Left lung (tissue), 4 donors: ENCODE measurements at regions not wholly inside any gene's neighbourhood (a gene's known extent, or its start where the extent isn't known, plus 50 kb on each side); places are given as distances from the start of the nearest gene placed in this dataset.
A peak's percentile ranks its signal among the peaks of the same experiment; 100 is the strongest.
"Not testable (repeated sequence)": the region's sequence is repeated elsewhere in the genome, so short reads cannot be mapped to it uniquely, and the experiment has no call there.

Experiments used
- ATAC-seq: fragments of 200-7000 bp; cut with Tn5 transposase; one replicate; pipeline ENCODE4 v1.9.1; 2020; ENCODE audit warnings: moderate library complexity
- DNase-seq, 4 donors: peaks; one replicate each; pipeline ENCODE4 v3.0.0-alpha.2; 2013 to 2020
- H3K27ac ChIP-seq, 2 donors: fragments of 200-600 bp; sonication (generic) in 1 of 2; one replicate each; pipeline versions ENCODE4 v1.5.0 to v1.8.0; 2020 to 2021
- H3K27me3 ChIP-seq, 2 donors: fragments of 200-600 bp; sonication (generic) in 1 of 2; one replicate each; pipeline versions ENCODE4 v1.5.0 to v1.8.0; 2020 to 2021
- H3K36me3 ChIP-seq, 2 donors: fragments of 200-600 bp; sonication (generic) in 1 of 2; one replicate each; pipeline versions ENCODE4 v1.5.0 to v1.8.0; 2020 to 2021
- H3K4me1 ChIP-seq, 2 donors: fragments of 200-600 bp; one replicate each; pipeline ENCODE4 v1.8.0; 2021
- H3K4me3 ChIP-seq, 2 donors: fragments of 200-600 bp; sonication (generic) in 1 of 2; one replicate each; pipeline versions ENCODE4 v1.5.0 to v1.8.0; 2020 to 2021; ENCODE audit warnings: mild to moderate bottlenecking in 1 of 2
- H3K9me3 ChIP-seq, 2 donors: fragments of 200-600 bp; sonication (generic) in 1 of 2; one replicate each; pipeline versions ENCODE4 v1.5.0 to v1.8.0; 2020 to 2021
- intact Hi-C, 2 donors: fragments of 100-400 bp; cut with DNase I; formaldehyde crosslinking; loops; one replicate each; pipeline versions ENCODE4 v1.11.2 to v1.14.2; 2022
- TF ChIP-seq, protein P1 (sequence below), 2 donors: fragments of 200-600 bp; sonication (generic) in 1 of 2; IDR thresholded peaks; one replicate each; pipeline versions ENCODE4 v1.5.0 to v1.8.0; 2021; ENCODE audit warnings: antibody characterized with exemption in 2 of 2
- donor health status: DM: no; HTN: yes; CAD: no.
- donor health status: DM: no; HTN: no; CAD: no.

DNA sequence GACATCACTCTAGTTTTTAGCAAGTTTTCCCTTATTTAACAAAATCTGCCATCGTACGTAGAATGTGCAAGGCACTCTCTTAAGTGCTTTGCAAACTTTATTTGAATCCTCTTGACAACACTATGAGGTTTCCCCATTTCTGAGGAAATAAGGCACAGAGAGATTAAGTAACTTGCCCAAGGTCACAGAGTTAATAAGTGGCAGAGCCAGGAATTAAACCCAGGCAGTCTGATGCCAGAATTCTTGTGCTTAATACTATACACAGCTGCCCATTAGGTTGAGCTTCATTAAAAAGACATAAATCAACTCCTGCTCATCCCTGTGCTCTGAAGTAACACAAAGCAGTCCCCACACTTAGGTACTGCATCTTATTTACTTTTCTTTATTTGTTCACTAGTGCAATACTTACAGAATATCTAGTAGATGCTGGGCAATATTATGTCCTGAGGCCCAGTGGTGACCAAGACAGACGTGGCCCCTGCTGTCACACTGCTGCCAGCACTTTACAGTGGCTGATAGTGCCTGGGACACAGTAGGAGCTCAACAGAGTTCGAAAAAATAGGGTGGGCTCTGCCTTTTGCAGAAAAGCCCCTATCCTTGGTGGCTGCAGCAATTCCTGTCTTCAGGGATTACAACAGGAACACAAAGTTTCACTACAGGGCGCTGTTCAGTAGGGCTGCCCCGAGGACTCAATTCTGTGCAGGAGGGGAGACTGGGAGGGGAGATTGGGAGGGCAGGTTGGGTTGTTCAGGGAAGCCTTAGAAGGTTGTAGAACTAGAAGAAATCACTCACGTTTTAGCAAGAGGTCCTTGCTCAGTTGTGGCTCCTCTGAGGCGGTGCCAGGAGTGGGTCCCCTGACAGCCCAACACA lies 138.3 kb upstream of the TPM1 start:
- H3K27ac ChIP-seq, result no peak overlapping the region
- TF ChIP-seq, protein P1, sequence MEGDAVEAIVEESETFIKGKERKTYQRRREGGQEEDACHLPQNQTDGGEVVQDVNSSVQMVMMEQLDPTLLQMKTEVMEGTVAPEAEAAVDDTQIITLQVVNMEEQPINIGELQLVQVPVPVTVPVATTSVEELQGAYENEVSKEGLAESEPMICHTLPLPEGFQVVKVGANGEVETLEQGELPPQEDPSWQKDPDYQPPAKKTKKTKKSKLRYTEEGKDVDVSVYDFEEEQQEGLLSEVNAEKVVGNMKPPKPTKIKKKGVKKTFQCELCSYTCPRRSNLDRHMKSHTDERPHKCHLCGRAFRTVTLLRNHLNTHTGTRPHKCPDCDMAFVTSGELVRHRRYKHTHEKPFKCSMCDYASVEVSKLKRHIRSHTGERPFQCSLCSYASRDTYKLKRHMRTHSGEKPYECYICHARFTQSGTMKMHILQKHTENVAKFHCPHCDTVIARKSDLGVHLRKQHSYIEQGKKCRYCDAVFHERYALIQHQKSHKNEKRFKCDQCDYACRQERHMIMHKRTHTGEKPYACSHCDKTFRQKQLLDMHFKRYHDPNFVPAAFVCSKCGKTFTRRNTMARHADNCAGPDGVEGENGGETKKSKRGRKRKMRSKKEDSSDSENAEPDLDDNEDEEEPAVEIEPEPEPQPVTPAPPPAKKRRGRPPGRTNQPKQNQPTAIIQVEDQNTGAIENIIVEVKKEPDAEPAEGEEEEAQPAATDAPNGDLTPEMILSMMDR (IDR thresholded peaks at IDR 0.05), result no peak
- intact Hi-C loops, result no loop called here
- H3K4me3 ChIP-seq, result no peak overlapping the region
- no peaks in the 10 kb centered on the region for H3K9me3 ChIP-seq
- H3K27me3 ChIP-seq, result no peaks in the 10 kb centered on the region
- ATAC-seq (no peak), DNase-seq (no peak)
- H3K36me3 ChIP-seq, result no peaks in the 10 kb centered on the region
- peaks cover 0 to 8% of the 10 kb centered on the region in 2 donors for H3K4me1 ChIP-seq

DNA sequence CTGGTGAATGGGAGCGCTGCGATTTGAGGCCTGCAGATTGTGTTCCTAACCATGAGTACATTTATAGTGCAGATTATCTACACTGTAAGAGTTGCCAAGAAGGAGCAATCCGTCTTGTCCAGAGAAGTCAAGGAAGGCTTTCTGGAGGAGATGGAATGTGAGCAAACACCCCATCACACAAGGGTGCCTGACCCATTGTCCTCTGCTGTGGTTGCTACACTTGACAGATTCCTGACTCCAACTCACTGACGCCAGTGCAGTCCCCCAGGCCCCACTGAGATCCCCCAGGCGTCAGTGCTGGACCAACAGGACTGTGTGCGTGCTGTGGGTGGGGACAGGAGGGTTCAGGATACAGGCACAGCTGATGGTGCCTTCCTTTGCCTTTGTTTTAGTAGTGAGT lies 135.9 kb upstream of the TPM1 start:
- H3K36me3 ChIP-seq, result no peaks in the 10 kb centered on the region
- no peak for ATAC-seq
- H3K9me3 ChIP-seq, result no peaks in the 10 kb centered on the region
- TF ChIP-seq, protein P1 (IDR thresholded peaks at IDR 0.05), result no peak
- no peaks in the 10 kb centered on the region for H3K4me1 ChIP-seq
- H3K27me3 ChIP-seq, result no peaks in the 10 kb centered on the region
- DNase-seq, result no peak
- intact Hi-C loops, result no loop called here
- H3K27ac ChIP-seq, result no peak overlapping the region
- no peak overlapping the region for H3K4me3 ChIP-seq

DNA sequence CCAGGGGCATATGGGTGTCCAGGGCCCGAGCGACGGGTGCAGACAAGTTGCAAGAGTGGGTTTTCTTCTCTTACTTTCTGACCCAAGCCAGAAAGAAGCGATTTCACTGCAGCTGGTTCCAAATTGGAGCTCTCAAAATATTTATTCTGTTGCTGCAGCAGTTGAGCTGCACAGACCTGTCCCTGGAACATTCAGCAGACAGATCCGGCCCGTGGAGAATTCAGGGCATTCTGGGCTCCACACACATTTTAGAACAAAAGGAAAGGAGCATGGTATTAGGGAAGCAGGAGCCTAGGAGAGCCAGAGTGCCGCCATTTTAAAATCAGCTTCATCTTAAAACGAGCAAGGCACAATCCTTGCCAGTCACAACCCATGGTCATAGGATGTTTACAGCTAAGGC lies 135.3 kb upstream of the TPM1 start:
- H3K27me3 ChIP-seq, result no peaks in the 10 kb centered on the region
- no peak overlapping the region for H3K4me3 ChIP-seq
- TF ChIP-seq, protein P1 (IDR thresholded peaks at IDR 0.05), result no peak
- intact Hi-C loops, result no loop called here
- ATAC-seq, result no peak
- no peaks in the 10 kb centered on the region for H3K36me3 ChIP-seq
- no peak overlapping the region for H3K27ac ChIP-seq
- H3K9me3 ChIP-seq, result no peaks in the 10 kb centered on the region
- no peaks in the 10 kb centered on the region for H3K4me1 ChIP-seq
- no peak for DNase-seq

DNA sequence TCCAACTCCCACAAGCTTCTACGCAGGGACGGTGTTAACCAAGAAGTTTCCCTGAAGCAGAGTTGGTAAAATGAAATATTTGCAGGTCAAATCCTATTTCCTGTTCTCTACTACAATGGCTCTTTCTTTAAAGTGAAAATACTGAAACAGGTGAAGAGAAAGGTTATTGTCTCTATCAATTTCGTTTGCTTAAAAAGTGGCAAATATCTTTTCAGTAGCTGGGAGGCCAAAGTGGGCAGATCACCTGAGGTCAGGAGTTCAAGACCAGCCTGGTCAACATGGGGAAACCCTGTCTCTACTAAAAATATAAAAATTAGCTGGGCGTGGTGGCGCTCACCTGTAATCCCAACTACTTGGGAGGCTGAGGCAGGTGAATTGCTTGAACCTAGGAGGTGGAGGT lies 134.2 kb upstream of the TPM1 start:
- H3K4me1 ChIP-seq, H3K9me3 ChIP-seq, H3K27me3 ChIP-seq, H3K36me3 ChIP-seq, H3K4me3 ChIP-seq, DNase-seq, ATAC-seq, H3K27ac ChIP-seq, intact Hi-C loops: not testable (repeated sequence)

DNA sequence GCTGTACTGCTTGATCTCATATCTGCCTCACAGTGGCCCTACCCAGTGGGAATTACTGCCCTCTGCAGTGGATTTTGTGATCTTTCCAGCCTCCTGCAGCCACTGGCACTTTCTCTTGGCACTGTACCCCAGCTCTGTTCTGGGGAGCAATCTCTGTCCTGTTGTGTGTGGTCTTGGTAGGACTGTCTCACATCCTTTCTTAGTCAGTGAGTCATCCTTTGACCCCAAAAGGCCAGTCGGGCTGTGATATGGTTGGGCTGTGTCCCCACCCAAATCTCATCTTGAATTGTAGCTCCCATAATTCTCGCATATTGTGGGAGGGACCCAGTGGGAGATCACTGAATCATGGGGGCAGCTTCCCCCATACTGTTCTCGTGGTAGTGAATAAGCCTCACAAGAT lies 133.3 kb upstream of the TPM1 start:
- ATAC-seq, result no peak
- TF ChIP-seq, protein P1 (IDR thresholded peaks at IDR 0.05), result no peak
- Histone ChIP-seq H3K4me1 (no peaks in the 10 kb centered on the region), H3K9me3 (no peaks in the 10 kb centered on the region), H3K36me3 (no peaks in the 10 kb centered on the region), H3K27ac (no peak overlapping the region), H3K4me3 (no peak overlapping the region), H3K27me3 (no peaks in the 10 kb centered on the region)
- no peak for DNase-seq
- intact Hi-C loops, result no loop called here

DNA sequence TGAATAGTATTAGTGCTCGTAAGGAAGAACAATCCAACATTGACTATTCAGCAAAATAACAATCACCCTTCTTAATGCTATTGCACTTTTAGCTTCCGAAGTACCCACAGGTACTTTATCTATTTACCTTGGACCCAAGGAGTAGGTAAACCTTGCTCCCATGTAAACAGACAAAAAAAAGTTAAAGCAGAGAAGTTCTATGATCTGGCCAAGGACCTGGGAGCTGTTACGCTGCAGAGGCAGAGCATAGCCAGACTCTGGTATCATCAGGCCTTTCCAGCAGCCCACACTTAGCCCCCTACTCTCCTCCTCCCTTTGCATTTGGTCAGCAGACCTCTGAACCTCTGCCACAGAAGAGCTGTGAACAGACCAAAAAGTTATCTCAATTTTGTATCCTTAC lies 130.3 kb upstream of the TPM1 start:
- TF ChIP-seq, protein P1 (IDR thresholded peaks at IDR 0.05), result no peak
- ATAC-seq (peak; percentile 81), DNase-seq (no peak)
- intact Hi-C loops, result no loop called here
- Histone ChIP-seq H3K27me3 (no peaks in the 10 kb centered on the region), H3K4me1 (no peaks in the 10 kb centered on the region), H3K27ac (no peak overlapping the region), H3K4me3 (no peak overlapping the region), H3K9me3 (no peaks in the 10 kb centered on the region), H3K36me3 (no peaks in the 10 kb centered on the region)
